Thymus (tissue), 11 donors: ENCODE measurements at regions not wholly inside any gene's neighbourhood (a gene's known extent, or its start where the extent isn't known, plus 50 kb on each side); places are given as distances from the start of the nearest gene placed in this dataset.
"Not testable (repeated sequence)": the region's sequence is repeated elsewhere in the genome, so short reads cannot be mapped to it uniquely, and the experiment has no call there.

Source experiments
- DNase-seq, 9 donors: peaks; one replicate each; pipeline ENCODE4 v3.0.0-alpha.2; 2013; ENCODE audit warnings: low spot score in 9 of 9, low read depth in 6 of 9, missing footprints in 1 of 9
- H3K27ac ChIP-seq, 2 donors: one replicate each; pipeline ENCODE4 v1.5.1; 2013; ENCODE audit warnings: control low read depth in 1 of 2, low read depth in 1 of 2, low read length in 1 of 2, mild to moderate bottlenecking in 1 of 2, moderate library complexity in 1 of 2
- H3K27me3 ChIP-seq, 2 donors: one replicate each; pipeline ENCODE4 v1.5.1; 2013; ENCODE audit warnings: low read length in 1 of 2; ENCODE audit not compliant: control insufficient read depth in 2 of 2, insufficient read depth in 1 of 2
- H3K36me3 ChIP-seq, 2 donors: one replicate each; pipeline ENCODE4 v1.5.1; 2013; ENCODE audit warnings: low read length in 1 of 2, mild to moderate bottlenecking in 1 of 2, moderate library complexity in 1 of 2; ENCODE audit not compliant: control insufficient read depth in 2 of 2, insufficient read depth in 2 of 2
- H3K4me1 ChIP-seq, 2 donors: one replicate each; pipeline ENCODE4 v1.5.1; 2013; ENCODE audit warnings: low read length in 2 of 2; ENCODE audit not compliant: control insufficient read depth in 2 of 2, insufficient read depth in 2 of 2
- H3K4me3 ChIP-seq, 2 donors: one replicate each; pipeline ENCODE4 v1.5.1; 2013; ENCODE audit warnings: low read length in 2 of 2, control low read depth in 1 of 2, mild to moderate bottlenecking in 1 of 2
- H3K9me3 ChIP-seq, 2 donors: one replicate each; pipeline ENCODE4 v1.5.1; 2013; ENCODE audit warnings: low read length in 1 of 2, mild to moderate bottlenecking in 1 of 2; ENCODE audit not compliant: control insufficient read depth in 2 of 2, insufficient read depth in 1 of 2
- WGBS: extraction: QIAGEN DNeasy Blood & Tissue Kit; methylation state at CpG from one replicate; pipeline ENCODE4 v1.1.7; 2013; 5-methylcytosine and 5-hydroxymethylcytosine counted together
- donor health status: healthy.

DNA sequence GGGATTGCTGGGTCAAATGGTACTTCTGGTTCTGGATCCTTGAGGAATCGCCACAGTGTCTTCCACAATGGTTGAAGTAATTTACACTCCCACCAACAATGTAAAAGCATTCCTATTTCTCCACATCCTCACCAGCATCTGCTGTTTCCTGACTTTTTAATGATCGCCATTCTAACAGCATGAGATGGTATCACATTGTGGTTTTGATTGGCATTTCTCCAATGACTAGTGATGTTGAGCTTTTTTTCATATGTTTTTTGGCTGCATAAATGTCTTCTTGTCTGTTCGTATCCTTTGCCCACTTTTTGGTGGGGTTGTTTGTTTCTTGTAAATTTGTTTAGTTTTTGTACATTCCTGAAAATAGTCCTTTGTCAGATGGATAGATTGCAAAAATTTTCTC, 2125.7 kb downstream of the PCDH9 start:
- DNase-seq, H3K9me3 ChIP-seq: not testable (repeated sequence)
- WGBS: 28% methylated on average over 3 of the region's 3 CpGs

DNA sequence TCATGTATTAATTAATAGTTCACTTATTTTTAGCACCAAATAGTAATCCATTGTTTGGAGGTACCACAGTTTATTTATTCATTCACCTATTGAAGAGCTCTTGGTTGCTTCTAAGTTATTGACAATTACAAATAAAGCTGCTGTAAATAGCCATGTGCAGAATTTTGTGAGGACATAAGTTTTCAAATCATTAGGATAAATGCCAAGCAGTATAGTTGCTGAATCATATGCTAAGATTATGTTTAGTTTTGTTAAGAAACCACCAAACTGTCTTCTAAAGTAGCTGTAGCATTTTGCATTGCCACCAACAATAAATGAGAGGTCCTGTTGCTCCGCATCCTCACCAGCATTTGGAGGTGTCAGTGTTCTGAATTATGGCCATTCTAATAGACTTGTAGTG, 2126.8 kb downstream of the PCDH9 start:
- Histone ChIP-seq H3K36me3 (no peaks in the 10 kb centered on the region), H3K4me1 (no peaks in the 10 kb centered on the region), H3K27me3 (no peaks in the 10 kb centered on the region), H3K27ac (no peak overlapping the region), H3K4me3 (no peak overlapping the region), H3K9me3 (no peaks in the 10 kb centered on the region)
- DNase-seq: no peak
- 97% methylated on average over 1 of the region's 1 CpG for WGBS

More for the DNA sequence above, 2125.7 kb downstream of the PCDH9 start:
- H3K4me3 ChIP-seq, H3K27me3 ChIP-seq, H3K36me3 ChIP-seq, H3K27ac ChIP-seq, H3K4me1 ChIP-seq: not testable (repeated sequence)

DNA sequence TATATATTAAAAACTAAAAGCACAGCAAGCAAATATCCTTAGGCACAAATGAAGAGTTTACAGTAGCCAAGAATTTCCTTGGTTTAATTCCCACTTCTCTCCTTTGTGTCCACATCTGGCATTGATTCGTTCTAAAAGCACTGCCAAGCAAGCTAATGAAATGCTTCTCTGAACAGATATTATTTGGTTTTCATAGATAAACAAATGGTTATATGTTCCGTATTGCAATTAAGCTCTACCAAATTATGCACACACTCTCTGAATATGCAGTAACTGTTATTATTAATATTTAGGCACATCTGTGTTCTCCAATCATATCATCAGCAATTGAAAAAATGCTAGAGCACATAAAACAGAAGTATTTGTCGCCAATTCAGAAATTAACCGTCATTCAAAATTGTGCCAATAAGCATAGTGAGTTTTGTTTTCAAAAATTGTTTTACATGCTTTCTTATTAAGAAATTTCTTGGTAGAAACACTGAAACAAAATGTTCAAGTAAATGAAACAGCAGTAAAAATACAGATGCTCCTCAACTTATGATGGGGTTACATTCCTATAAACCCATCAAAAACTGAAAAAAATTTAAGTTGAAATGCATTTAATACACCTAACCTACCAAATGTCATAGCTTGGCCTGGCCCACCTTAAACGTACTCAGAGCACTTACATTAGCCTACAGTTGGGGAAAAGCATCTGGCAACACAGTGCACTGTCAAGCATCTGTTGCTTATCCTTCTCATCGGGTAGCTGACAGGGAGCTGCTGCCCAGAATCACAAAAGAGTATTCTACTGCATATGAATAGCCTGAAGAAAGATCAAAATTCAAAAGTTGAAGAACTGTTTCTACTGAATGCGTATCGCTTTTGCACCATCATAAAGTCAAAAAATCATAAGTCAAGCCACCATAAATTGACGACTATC, 2134.7 kb downstream of the PCDH9 start:
- DNase-seq: no peak
- Histone ChIP-seq H3K4me1 (no peaks in the 10 kb centered on the region), H3K27me3 (no peaks in the 10 kb centered on the region), H3K9me3 (no peaks in the 10 kb centered on the region), H3K36me3 (no peaks in the 10 kb centered on the region), H3K4me3 (no peak overlapping the region), H3K27ac (no peak overlapping the region)
- 94% methylated on average over 9 of the region's 9 CpGs for WGBS

DNA sequence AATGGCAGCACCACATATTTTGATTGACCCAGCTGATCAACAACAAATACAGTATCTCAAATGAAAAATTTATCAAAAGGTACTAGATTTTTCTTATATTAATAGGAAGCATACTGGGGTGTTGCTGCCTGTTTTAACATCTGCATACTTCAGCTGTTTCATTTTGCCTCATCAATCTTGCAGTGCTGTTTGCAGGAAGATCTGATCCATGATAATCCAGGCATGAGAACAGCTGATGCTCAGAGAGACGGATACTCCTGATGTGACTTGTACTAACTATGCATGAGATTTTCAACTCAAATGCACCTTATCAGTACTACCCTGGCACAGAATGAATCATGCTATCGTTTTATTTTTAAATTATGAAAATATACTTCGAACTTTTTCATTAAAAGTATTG, 2136.8 kb downstream of the PCDH9 start:
- H3K4me1 ChIP-seq: no peaks in the 10 kb centered on the region
- WGBS: 90% methylated on average over 3 of the region's 3 CpGs
- no peak overlapping the region for H3K4me3 ChIP-seq
- no peaks in the 10 kb centered on the region for H3K27me3 ChIP-seq
- no peak for DNase-seq
- H3K9me3 ChIP-seq: no peaks in the 10 kb centered on the region
- no peaks in the 10 kb centered on the region for H3K36me3 ChIP-seq
- H3K27ac ChIP-seq: no peak overlapping the region

DNA sequence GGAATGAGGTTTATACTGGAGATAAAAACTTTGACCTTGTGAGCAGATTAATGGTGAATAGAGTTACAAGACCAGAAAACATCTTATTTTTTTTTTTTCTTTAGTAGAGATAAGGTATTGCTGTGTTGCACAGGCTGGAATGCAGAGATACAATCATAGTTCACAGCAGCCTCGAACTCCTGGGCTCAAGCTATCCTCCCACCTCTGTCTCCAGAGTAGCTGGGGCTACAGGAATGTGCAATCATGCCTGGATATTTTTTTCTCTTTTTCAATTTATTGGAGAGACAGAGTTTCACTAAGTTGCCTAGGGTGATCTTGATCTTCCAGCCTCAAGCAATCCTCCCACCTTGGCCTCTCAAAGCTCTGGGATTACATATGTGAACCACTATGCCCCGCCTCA, 2139.1 kb downstream of the PCDH9 start:
- Histone ChIP-seq H3K27me3 (no peaks in the 10 kb centered on the region), H3K36me3 (no peaks in the 10 kb centered on the region), H3K27ac (no peak overlapping the region), H3K4me1 (no peaks in the 10 kb centered on the region), H3K4me3 (no peak overlapping the region), H3K9me3 (peaks cover 0 to 2% of the 10 kb centered on the region in 2 donors)
- no peak for DNase-seq
- 74% methylated on average over 2 of the region's 2 CpGs for WGBS

DNA sequence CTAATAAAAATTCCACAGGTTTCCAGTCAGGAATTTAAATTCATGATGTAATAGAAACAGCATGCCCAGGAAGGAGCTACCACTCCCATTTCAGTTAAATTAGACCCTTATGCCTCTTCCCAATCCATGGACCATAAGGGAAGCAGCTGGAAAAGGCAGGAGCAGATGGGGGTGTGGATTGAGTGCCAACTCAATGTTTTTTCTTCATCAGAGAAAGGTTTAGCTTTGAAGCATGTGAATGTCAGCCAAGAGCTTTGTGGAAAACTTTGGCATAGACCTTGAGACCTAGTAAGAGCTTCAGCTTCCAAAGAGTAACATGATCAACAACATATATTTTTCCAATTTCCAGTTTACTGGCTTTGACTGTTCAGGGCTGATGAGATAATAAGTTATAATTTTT, 2139.9 kb downstream of the PCDH9 start:
- no peak overlapping the region for H3K27ac ChIP-seq
- peaks cover 1 to 10% of the 10 kb centered on the region in 2 donors for H3K9me3 ChIP-seq
- no peak for DNase-seq
- no peak overlapping the region for H3K4me3 ChIP-seq
- H3K27me3 ChIP-seq: no peaks in the 10 kb centered on the region
- no peaks in the 10 kb centered on the region for H3K4me1 ChIP-seq
- no peaks in the 10 kb centered on the region for H3K36me3 ChIP-seq

DNA sequence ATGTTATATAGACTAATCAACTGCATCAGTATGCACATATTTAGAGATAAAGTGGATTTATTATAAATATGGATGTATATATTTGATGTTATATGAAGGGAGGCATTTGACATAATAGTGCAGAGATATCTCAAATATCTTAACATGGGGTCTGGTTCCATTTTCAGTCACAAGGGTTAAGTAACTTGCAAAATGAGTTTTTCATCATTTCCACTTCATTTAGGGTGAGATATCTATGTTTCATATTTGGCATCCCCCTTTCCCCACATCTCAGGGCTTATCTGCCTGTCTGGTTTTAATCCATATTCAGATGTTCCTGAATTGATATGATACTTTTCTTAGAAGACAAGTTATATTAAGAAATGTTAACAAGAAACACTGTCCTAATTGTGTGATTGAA, 2141.2 kb downstream of the PCDH9 start:
- Histone ChIP-seq H3K27ac (no peak overlapping the region), H3K36me3 (no peaks in the 10 kb centered on the region), H3K27me3 (no peaks in the 10 kb centered on the region), H3K4me3 (no peak overlapping the region), H3K4me1 (no peaks in the 10 kb centered on the region), H3K9me3 (peaks cover 1 to 15% of the 10 kb centered on the region in 2 donors)
- no peak for DNase-seq

DNA sequence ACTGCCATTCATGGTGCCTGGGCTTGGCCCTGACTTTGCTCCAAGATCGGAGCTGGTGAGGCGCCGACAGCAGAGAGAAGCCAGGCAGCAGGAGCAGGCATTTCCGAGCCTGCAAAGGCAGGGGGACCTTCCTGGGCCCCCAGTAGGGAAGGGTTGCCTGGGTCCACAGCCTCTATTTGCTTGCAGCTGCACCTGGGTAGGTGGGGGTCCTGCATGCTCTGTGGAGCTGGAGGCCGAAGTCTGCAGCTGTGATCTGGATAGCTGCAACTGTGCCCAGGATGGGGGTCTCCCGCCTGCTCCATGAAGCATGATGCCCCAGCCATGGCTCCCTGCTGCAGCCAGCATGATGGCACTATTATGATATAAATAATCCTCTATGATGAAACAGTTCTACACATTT, 2144.2 kb downstream of the PCDH9 start:
- Histone ChIP-seq H3K4me1 (no peaks in the 10 kb centered on the region), H3K27ac (no peak overlapping the region), H3K27me3 (no peaks in the 10 kb centered on the region), H3K9me3 (peaks cover 1 to 15% of the 10 kb centered on the region in 2 donors), H3K36me3 (no peaks in the 10 kb centered on the region), H3K4me3 (no peak overlapping the region)
- no peak for DNase-seq
- WGBS: 97% methylated on average over 6 of the region's 6 CpGs

DNA sequence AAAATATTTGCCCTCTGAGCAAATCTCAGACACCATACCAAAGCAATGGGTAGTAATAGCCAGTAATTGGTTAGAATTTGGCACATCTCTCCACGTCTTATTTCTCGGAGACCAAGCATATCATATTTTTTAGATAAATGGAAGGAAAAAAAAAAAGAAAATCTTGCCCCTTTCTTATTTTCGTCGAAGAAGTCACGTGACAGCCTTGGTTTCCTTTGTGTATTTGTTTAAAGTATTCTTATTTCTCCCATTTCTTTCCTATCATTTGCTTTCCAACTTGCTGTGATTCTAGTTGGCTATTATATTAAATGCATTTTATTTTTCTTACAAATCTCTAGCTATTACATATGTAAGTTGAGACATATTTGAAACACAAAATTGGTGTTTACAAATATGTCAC, 2155.9 kb downstream of the PCDH9 start:
- H3K9me3 ChIP-seq: no peaks in the 10 kb centered on the region
- H3K27ac ChIP-seq: no peak overlapping the region
- WGBS: 73% methylated on average over 5 of the region's 5 CpGs
- DNase-seq: no peak
- no peaks in the 10 kb centered on the region for H3K36me3 ChIP-seq
- no peak overlapping the region for H3K4me3 ChIP-seq
- H3K4me1 ChIP-seq: no peaks in the 10 kb centered on the region
- no peaks in the 10 kb centered on the region for H3K27me3 ChIP-seq
